ENCODE measurements at regions not wholly inside any gene's neighbourhood (a gene's known extent, or its start where the extent isn't known, plus 50 kb on each side); places are given as distances from the start of the nearest gene placed in this dataset.

- H3K4me1 Mint-ChIP-seq = no peaks in the 10 kb centered on the region
- no peak overlapping the region for H3K4me3 Mint-ChIP-seq
- intact Hi-C loops (cut with micrococcal nuclease) = no loop called here
- POLR2A ChIA-PET = no interaction called here
- Histone ChIP-seq H2AFZ (ENCODE audit: insufficient read depth, low read depth, low read length, poor library complexity, severe bottlenecking) (no peak overlapping the region), H3K27me3 (replicated peaks in 1 of 4; ENCODE audit: control extremely low read depth in 1 of 4, control insufficient read depth in 3 of 4, insufficient read depth in 4 of 4, low read length in 3 of 4) (no peaks in the 10 kb centered on the region), H3K4me3 (ENCODE audit: control extremely low read depth in 1 of 5, extremely low read depth in 1 of 5, insufficient read depth in 1 of 5, low read depth in 2 of 5, low read length in 4 of 5) (no peak overlapping the region), H3K27ac (ENCODE audit: low read length in 2 of 2) (no peak overlapping the region), H3K79me2 (ENCODE audit: control insufficient read depth, insufficient read depth, low read length) (no peaks in the 10 kb centered on the region), H4K20me1 (ENCODE audit: control insufficient read depth, insufficient read depth, low read length, poor library complexity, severe bottlenecking) (no peaks in the 10 kb centered on the region), H3K9ac (ENCODE audit: low read length) (no peak overlapping the region), H3K4me2 (replicated peaks; ENCODE audit: low read depth, low read length, poor library complexity, severe bottlenecking) (no peak overlapping the region), H3K4me1 (ENCODE audit: control insufficient read depth in 2 of 2, insufficient read depth in 2 of 2, low read length in 2 of 2) (no peaks in the 10 kb centered on the region), H3K9me3 (ENCODE audit: control extremely low read depth in 1 of 3, control insufficient read depth in 2 of 3, insufficient read depth in 1 of 3, low read length in 2 of 3) (no peaks in the 10 kb centered on the region), H3K36me3 (replicated peaks in 1 of 2; ENCODE audit: control extremely low read depth in 1 of 2, control insufficient read depth in 1 of 2, extremely low read depth in 1 of 2, insufficient read depth in 2 of 2, low read length in 1 of 2) (no peaks in the 10 kb centered on the region)
- H3K9me3 Mint-ChIP-seq (ENCODE audit: insufficient read depth) = peaks cover 5% of the 10 kb centered on the region
- CTCF ChIA-PET = no interaction called here
- no peak for TF ChIP-seq EZH2 (IDR thresholded peaks at IDR 0.05; ENCODE audit: borderline replicate concordance, insufficient read depth, low read depth, low read length, poor library complexity, severe bottlenecking)
- TF ChIP-seq, protein P1, sequence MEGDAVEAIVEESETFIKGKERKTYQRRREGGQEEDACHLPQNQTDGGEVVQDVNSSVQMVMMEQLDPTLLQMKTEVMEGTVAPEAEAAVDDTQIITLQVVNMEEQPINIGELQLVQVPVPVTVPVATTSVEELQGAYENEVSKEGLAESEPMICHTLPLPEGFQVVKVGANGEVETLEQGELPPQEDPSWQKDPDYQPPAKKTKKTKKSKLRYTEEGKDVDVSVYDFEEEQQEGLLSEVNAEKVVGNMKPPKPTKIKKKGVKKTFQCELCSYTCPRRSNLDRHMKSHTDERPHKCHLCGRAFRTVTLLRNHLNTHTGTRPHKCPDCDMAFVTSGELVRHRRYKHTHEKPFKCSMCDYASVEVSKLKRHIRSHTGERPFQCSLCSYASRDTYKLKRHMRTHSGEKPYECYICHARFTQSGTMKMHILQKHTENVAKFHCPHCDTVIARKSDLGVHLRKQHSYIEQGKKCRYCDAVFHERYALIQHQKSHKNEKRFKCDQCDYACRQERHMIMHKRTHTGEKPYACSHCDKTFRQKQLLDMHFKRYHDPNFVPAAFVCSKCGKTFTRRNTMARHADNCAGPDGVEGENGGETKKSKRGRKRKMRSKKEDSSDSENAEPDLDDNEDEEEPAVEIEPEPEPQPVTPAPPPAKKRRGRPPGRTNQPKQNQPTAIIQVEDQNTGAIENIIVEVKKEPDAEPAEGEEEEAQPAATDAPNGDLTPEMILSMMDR (IDR thresholded peaks at IDR 0.05) = no peak
- no peak for ATAC-seq (ENCODE audit: low read depth)
- 100% methylated on average over 3 of the region's 5 CpGs for WGBS (ENCODE audit: insufficient coverage)
- H3K27me3 Mint-ChIP-seq = peaks cover 2% of the 10 kb centered on the region
- no peak overlapping the region for H3K27ac Mint-ChIP-seq
- no peak for DNase-seq
Observed at GRCh38 chr5:6918255-6918654, 205.0 kb downstream of the TENT4A start.

DNA sequence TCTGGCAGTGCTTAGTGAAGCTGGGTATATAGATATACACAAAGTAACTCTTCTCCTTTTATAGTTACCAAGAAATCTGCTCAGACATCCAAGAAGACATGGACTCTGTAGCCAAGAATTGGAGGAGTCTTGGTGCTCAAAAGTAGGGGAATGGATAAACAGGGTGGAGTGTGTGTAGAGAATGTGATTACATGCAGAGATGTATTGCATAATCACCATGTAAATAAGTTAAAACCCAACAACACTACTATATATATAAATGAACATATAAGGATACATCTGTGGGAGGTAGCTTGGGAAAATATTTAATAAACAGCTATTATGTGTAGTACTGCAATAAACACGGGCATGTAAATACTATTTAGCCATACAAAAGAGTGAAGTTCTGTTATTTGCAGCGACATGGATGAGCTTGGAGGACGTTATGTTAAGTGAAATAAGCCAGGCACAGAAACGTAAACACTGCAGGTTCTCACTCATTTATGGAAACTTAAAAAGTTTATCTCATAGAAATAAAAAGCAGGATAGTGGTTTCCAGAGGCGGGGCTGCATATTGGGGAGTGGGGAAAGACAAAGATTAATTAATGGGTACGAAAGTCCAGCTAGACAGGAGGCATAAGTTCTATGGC, 207.5 kb downstream of the TENT4A start:
- Mint-ChIP-seq H3K9me3 (ENCODE audit: insufficient read depth) (peaks cover 2% of the 10 kb centered on the region), H3K27me3 (no peaks in the 10 kb centered on the region), H3K4me1 (no peaks in the 10 kb centered on the region), H3K27ac (no peak overlapping the region), H3K4me3 (no peak overlapping the region)
- CTCF ChIA-PET = no interaction called here
- no peak for TF ChIP-seq EZH2 (IDR thresholded peaks at IDR 0.05; ENCODE audit: borderline replicate concordance, insufficient read depth, low read depth, low read length, poor library complexity, severe bottlenecking)
- TF ChIP-seq, protein P1 (IDR thresholded peaks at IDR 0.05) = no peak
- Histone ChIP-seq H3K4me2 (replicated peaks; ENCODE audit: low read depth, low read length, poor library complexity, severe bottlenecking) (no peak overlapping the region), H4K20me1 (ENCODE audit: control insufficient read depth, insufficient read depth, low read length, poor library complexity, severe bottlenecking) (no peaks in the 10 kb centered on the region), H3K27me3 (replicated peaks in 1 of 4; ENCODE audit: control extremely low read depth in 1 of 4, control insufficient read depth in 3 of 4, insufficient read depth in 4 of 4, low read length in 3 of 4) (no peaks in the 10 kb centered on the region), H3K79me2 (ENCODE audit: control insufficient read depth, insufficient read depth, low read length) (no peaks in the 10 kb centered on the region), H3K36me3 (replicated peaks in 1 of 2; ENCODE audit: control extremely low read depth in 1 of 2, control insufficient read depth in 1 of 2, extremely low read depth in 1 of 2, insufficient read depth in 2 of 2, low read length in 1 of 2) (no peaks in the 10 kb centered on the region), H3K9me3 (ENCODE audit: control extremely low read depth in 1 of 3, control insufficient read depth in 2 of 3, insufficient read depth in 1 of 3, low read length in 2 of 3) (no peaks in the 10 kb centered on the region), H3K27ac (ENCODE audit: low read length in 2 of 2) (no peak overlapping the region), H3K4me3 (ENCODE audit: control extremely low read depth in 1 of 5, extremely low read depth in 1 of 5, insufficient read depth in 1 of 5, low read depth in 2 of 5, low read length in 4 of 5) (no peak overlapping the region), H2AFZ (ENCODE audit: insufficient read depth, low read depth, low read length, poor library complexity, severe bottlenecking) (no peak overlapping the region), H3K4me1 (ENCODE audit: control insufficient read depth in 2 of 2, insufficient read depth in 2 of 2, low read length in 2 of 2) (no peaks in the 10 kb centered on the region), H3K9ac (ENCODE audit: low read length) (no peak overlapping the region)
- intact Hi-C loops (cut with micrococcal nuclease) = no loop called here
- WGBS (ENCODE audit: insufficient coverage) = no CpG with 5 or more reads among the region's 6 CpGs
- ATAC-seq (ENCODE audit: low read depth) = no peak
- no peak for DNase-seq
- POLR2A ChIA-PET = no interaction called here
